ENCODE measurements at regions not wholly inside any gene's neighbourhood (a gene's known extent, or its start where the extent isn't known, plus 50 kb on each side); places are given as distances from the start of the nearest gene placed in this dataset.

- TF ChIP-seq POLR2A (IDR thresholded peaks at IDR 0.05) (no peak), CTCF (IDR thresholded peaks at IDR 0.05) (no peak)
These were observed 149.5 kb downstream of the INO80D start for GRCh38 chr2:205936446-205936845.

Data from tibial nerve (tissue), 3 donors.